Body of pancreas (tissue), 4 donors: ENCODE measurements at regions not wholly inside any gene's neighbourhood (a gene's known extent, or its start where the extent isn't known, plus 50 kb on each side); places are given as distances from the start of the nearest gene placed in this dataset.

Experiments used
- ATAC-seq: fragments of 150-250 bp; one replicate; pipeline ENCODE4 v1.9.1; 2016
- DNase-seq, 4 donors: peaks; one replicate each; pipeline ENCODE4 v3.0.0-alpha.2; 2019
- H3K27ac ChIP-seq, 4 donors: fragments of 200-600 bp; sonication (generic); 1 replicate in 3 of 4; 2 replicates in 1 of 4; pipeline versions ENCODE4 v1.5.1 to v1.6.1; 2016 to 2019; ENCODE audit warnings: mild to moderate bottlenecking in 1 of 4, mixed read lengths in 1 of 4, moderate library complexity in 1 of 4
- H3K27me3 ChIP-seq, 2 donors: fragments of 200-600 bp; sonication (generic); one replicate each; pipeline ENCODE4 v1.6.0; 2016; ENCODE audit warnings: mild to moderate bottlenecking in 1 of 2
- H3K36me3 ChIP-seq, 2 donors: fragments of 200-600 bp; sonication (generic); replicated peaks in 1 of 2; 2 replicates each; pipeline ENCODE4 v1.5.1; 2016; ENCODE audit warnings: low read depth in 2 of 2; ENCODE audit not compliant: insufficient read depth in 1 of 2
- H3K4me1 ChIP-seq: fragments of 200-600 bp; sonication (generic); one replicate; pipeline ENCODE4 v1.6.0; 2016
- H3K4me3 ChIP-seq, 2 donors: fragments of 200-600 bp; sonication (generic); 1 replicate in 1 of 2; 2 replicates in 1 of 2; pipeline ENCODE4 v1.5.1; 2016 to 2019
- H3K9me3 ChIP-seq, 3 donors: fragments of 200-600 bp; sonication (generic); 1 replicate in 2 of 3; 2 replicates in 1 of 3; pipeline ENCODE4 v1.5.1; 2016
- POLR2A ChIP-seq, 3 donors: fragments of 450-650 bp; IDR thresholded peaks; one replicate each; pipeline ENCODE4 v1.6.1; 2016; ENCODE audit warnings: antibody characterized with exemption in 3 of 3, mild to moderate bottlenecking in 2 of 3
- WGBS, 2 donors: methylation state at CpG; one replicate each; pipeline ENCODE4 v1.1.5; 2017; 5-methylcytosine and 5-hydroxymethylcytosine counted together
- intact Hi-C: fragments of 100-400 bp; cut with DNase I; formaldehyde crosslinking; loops from one replicate; pipeline ENCODE4 v1.15.1; 2023
- TF ChIP-seq, protein P1 (sequence below), 7 experiments: fragments of 450-650 bp in 4 of 7; fragments of 200-600 bp in 3 of 7; sonication (generic) in 3 of 7; IDR thresholded peaks; one replicate each; pipeline ENCODE4 v1.5.1; 2016 to 2019; ENCODE audit warnings: antibody characterized with exemption in 7 of 7

DNA sequence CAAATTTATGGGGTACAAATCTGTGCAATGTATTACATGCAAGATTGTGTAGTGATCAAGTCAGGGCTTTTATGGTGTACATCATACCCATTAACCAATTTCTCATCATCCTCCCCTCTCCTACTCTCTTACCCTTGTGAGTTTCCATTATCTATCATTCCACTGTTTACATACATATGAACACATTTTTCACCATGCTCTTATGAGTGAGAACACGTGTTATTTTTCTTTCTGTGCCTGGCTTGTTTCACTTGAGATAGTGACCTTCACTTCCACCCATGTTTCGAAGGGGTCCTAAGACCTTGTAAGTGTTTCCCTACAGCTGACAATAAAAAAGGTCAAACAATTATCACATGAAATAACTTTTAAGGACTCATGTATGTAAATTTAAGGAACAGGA lies 281.7 kb upstream of the CD180 start:
- Histone ChIP-seq H3K36me3 (no peaks in the 10 kb centered on the region), H3K4me3 (no peak overlapping the region), H3K27me3 (no peaks in the 10 kb centered on the region), H3K4me1 (no peaks in the 10 kb centered on the region), H3K27ac (no peak overlapping the region), H3K9me3 (no peaks in the 10 kb centered on the region)
- TF ChIP-seq, protein P1, sequence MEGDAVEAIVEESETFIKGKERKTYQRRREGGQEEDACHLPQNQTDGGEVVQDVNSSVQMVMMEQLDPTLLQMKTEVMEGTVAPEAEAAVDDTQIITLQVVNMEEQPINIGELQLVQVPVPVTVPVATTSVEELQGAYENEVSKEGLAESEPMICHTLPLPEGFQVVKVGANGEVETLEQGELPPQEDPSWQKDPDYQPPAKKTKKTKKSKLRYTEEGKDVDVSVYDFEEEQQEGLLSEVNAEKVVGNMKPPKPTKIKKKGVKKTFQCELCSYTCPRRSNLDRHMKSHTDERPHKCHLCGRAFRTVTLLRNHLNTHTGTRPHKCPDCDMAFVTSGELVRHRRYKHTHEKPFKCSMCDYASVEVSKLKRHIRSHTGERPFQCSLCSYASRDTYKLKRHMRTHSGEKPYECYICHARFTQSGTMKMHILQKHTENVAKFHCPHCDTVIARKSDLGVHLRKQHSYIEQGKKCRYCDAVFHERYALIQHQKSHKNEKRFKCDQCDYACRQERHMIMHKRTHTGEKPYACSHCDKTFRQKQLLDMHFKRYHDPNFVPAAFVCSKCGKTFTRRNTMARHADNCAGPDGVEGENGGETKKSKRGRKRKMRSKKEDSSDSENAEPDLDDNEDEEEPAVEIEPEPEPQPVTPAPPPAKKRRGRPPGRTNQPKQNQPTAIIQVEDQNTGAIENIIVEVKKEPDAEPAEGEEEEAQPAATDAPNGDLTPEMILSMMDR (IDR thresholded peaks at IDR 0.05), result no peak
- TF ChIP-seq POLR2A (IDR thresholded peaks at IDR 0.05), result no peak
- ATAC-seq (no peak), DNase-seq (no peak)
- WGBS, 2 donors, result 61 to 62% methylated on average over 2 of the region's 2 CpGs
- intact Hi-C loops, result no loop called here

DNA sequence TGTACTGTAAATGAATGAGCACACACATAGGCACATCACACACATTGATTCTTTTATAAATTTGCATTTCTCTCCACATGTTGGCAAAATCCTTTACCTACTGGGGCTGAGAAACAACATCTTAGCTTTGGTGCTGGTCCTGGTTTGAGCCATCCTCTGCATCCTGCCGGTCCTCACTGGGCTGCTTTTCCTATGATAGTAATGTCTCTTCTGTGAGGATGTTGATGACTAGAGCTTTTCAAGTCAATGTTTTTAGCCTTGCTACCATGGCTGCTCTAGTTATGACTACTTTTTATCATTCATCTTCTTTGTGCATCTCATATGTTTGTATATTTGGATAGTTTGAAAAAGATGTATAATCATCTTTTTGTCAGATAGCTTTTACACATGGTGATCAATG lies 280.4 kb upstream of the CD180 start:
- ATAC-seq (no peak), DNase-seq (no peak)
- intact Hi-C loops, result no loop called here
- H3K36me3 ChIP-seq, result no peaks in the 10 kb centered on the region
- WGBS, 2 donors, result 88 to 100% methylated on average over 1 of the region's 1 CpG
- H3K9me3 ChIP-seq, result no peaks in the 10 kb centered on the region
- no peaks in the 10 kb centered on the region for H3K27me3 ChIP-seq
- H3K27ac ChIP-seq, result no peak overlapping the region
- TF ChIP-seq POLR2A (IDR thresholded peaks at IDR 0.05), result no peak
- TF ChIP-seq, protein P1 (IDR thresholded peaks at IDR 0.05), result no peak
- H3K4me3 ChIP-seq, result no peak overlapping the region
- no peaks in the 10 kb centered on the region for H3K4me1 ChIP-seq

DNA sequence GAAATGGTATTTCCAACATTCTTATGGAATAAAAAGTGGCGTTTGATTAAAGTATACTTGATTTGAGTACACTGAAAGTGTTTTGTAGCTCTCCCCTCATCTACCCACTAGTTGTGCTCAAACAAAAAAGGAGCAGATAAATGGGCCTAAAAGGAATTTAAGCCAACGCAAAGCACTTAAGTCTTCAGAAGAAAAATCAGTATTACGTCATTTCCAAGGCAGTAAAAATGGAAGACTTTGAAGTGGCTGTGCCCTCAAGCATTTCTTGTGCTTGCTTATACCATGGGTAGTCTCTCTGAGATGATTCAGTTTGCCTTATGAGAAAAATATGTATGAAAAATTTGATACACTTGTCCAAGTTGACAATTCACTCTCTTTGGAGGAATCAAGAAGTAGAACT lies 279.9 kb upstream of the CD180 start:
- H3K27me3 ChIP-seq, result no peaks in the 10 kb centered on the region
- intact Hi-C loops, result no loop called here
- H3K4me1 ChIP-seq, result no peaks in the 10 kb centered on the region
- H3K9me3 ChIP-seq, result no peaks in the 10 kb centered on the region
- 70 to 73% methylated on average over 3 of the region's 3 CpGs for WGBS, 2 donors
- no peak overlapping the region for H3K27ac ChIP-seq
- TF ChIP-seq, protein P1 (IDR thresholded peaks at IDR 0.05), result no peak
- TF ChIP-seq POLR2A (IDR thresholded peaks at IDR 0.05), result no peak
- no peak overlapping the region for H3K4me3 ChIP-seq
- no peaks in the 10 kb centered on the region for H3K36me3 ChIP-seq
- DNase-seq (no peak), ATAC-seq (no peak)

DNA sequence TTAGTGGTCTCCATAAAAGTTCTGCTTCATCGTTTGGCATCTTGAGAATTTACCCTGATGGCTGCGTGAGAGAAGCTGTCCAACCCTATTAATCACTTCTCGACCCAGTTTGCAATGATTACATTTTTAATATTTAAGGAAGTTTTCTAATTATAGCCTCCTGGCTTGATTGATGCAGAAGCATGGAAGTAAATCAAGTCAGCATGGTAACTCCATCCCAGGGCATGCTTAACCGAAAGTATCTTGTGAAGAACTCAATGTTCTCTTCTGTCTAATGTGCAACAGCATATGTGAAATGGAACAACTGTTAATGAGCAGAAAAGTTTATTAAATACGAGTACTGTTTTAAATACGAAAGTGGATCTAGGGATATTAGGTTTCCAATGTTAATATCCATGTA lies 278.9 kb upstream of the CD180 start:
- no peak overlapping the region for H3K27ac ChIP-seq
- ATAC-seq, result no peak
- H3K36me3 ChIP-seq, result no peaks in the 10 kb centered on the region
- 65 to 69% methylated on average over 6 of the region's 6 CpGs for WGBS, 2 donors
- no peak overlapping the region for H3K4me3 ChIP-seq
- no peak for DNase-seq
- no peaks in the 10 kb centered on the region for H3K4me1 ChIP-seq
- intact Hi-C loops, result no loop called here
- TF ChIP-seq, protein P1 (IDR thresholded peaks at IDR 0.05), result no peak
- no peak for TF ChIP-seq POLR2A (IDR thresholded peaks at IDR 0.05)
- H3K27me3 ChIP-seq, result no peaks in the 10 kb centered on the region
- no peaks in the 10 kb centered on the region for H3K9me3 ChIP-seq

DNA sequence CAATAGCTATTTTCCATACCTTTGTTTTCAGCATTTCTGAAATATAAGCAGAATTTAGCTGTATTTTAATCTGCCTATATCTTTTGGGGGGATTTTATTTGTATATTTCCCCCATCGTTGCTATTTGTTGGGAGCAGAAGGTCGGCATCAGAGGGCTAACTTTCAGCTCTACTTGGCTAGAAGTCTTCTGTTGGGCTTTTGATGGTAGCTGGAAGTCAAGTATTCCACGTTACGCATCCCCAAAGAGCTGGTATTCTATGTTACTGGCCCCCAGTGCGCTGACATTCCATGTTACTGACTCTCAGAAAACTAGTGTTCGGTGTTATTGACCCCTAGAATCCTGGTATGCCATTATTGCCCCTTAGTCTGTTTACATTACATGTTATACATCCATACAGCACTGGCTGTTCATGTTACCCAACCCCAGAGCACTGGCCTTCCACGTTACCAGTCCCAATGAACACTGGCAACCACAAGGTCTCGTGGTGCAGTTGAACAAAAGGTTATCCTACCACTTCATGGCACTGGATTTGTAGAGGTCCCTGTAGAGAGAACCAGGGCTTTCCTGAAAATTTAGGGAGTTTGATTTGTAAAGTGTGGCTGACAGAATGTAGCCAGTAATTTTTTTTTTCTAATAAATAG lies 278.1 kb upstream of the CD180 start:
- WGBS, 2 donors, result 72 to 78% methylated on average over 8 of the region's 8 CpGs
- Histone ChIP-seq H3K27ac (no peak overlapping the region), H3K4me1 (no peaks in the 10 kb centered on the region), H3K36me3 (no peaks in the 10 kb centered on the region), H3K27me3 (no peaks in the 10 kb centered on the region), H3K4me3 (no peak overlapping the region), H3K9me3 (no peaks in the 10 kb centered on the region)
- ATAC-seq (no peak), DNase-seq (no peak)
- intact Hi-C loops, result no loop called here
- TF ChIP-seq, protein P1 (IDR thresholded peaks at IDR 0.05), result no peak
- TF ChIP-seq POLR2A (IDR thresholded peaks at IDR 0.05), result no peak
